ENCODE measurements at regions not wholly inside any gene's neighbourhood (a gene's known extent, or its start where the extent isn't known, plus 50 kb on each side); places are given as distances from the start of the nearest gene placed in this dataset.
"Not testable (repeated sequence)": the region's sequence is repeated elsewhere in the genome, so short reads cannot be mapped to it uniquely, and the experiment has no call there.

- Histone ChIP-seq H3K4me3 (ENCODE audit: low read length) (no peak overlapping the region), H3K27me3 (ENCODE audit: control insufficient read depth, insufficient read depth, low read length) (no peaks in the 10 kb centered on the region), H3K36me3 (ENCODE audit: control insufficient read depth, insufficient read depth, low read length) (no peaks in the 10 kb centered on the region), H3K9me3 (ENCODE audit: control insufficient read depth, low read depth, low read length) (no peaks in the 10 kb centered on the region), H3K27ac (ENCODE audit: low read length) (no peak overlapping the region), H3K4me1 (ENCODE audit: control insufficient read depth, insufficient read depth, low read length) (no peaks in the 10 kb centered on the region)
- DNase-seq, result no peak
- 66% methylated on average over 2 of the region's 7 CpGs for WGBS (ENCODE audit: insufficient coverage, low lambda C conversion rate)
Measured at GRCh38 chr3:103210583-103210982, 775.8 kb downstream of the ZPLD1 start.

GRCh38 chr3:103218146-103218545, 783.3 kb downstream of the ZPLD1 start:
- Histone ChIP-seq H3K36me3 (ENCODE audit: control insufficient read depth, insufficient read depth, low read length) (no peaks in the 10 kb centered on the region), H3K27me3 (ENCODE audit: control insufficient read depth, insufficient read depth, low read length) (no peaks in the 10 kb centered on the region), H3K27ac (ENCODE audit: low read length) (no peak overlapping the region), H3K9me3 (ENCODE audit: control insufficient read depth, low read depth, low read length) (no peaks in the 10 kb centered on the region), H3K4me3 (ENCODE audit: low read length) (no peak overlapping the region), H3K4me1 (ENCODE audit: control insufficient read depth, insufficient read depth, low read length) (no peaks in the 10 kb centered on the region)
- WGBS (ENCODE audit: insufficient coverage, low lambda C conversion rate), result 50% methylated on average over 1 of the region's 1 CpG
- no peak for DNase-seq

GRCh38 chr3:103218793-103219192, 784.0 kb downstream of the ZPLD1 start:
- H3K4me3 ChIP-seq (ENCODE audit: low read length), result no peak overlapping the region
- WGBS (ENCODE audit: insufficient coverage, low lambda C conversion rate), result no CpG with 5 or more reads among the region's 1 CpG
- H3K36me3 ChIP-seq (ENCODE audit: control insufficient read depth, insufficient read depth, low read length), result no peaks in the 10 kb centered on the region
- no peak overlapping the region for H3K27ac ChIP-seq (ENCODE audit: low read length)
- H3K9me3 ChIP-seq (ENCODE audit: control insufficient read depth, low read depth, low read length), result no peaks in the 10 kb centered on the region
- no peaks in the 10 kb centered on the region for H3K4me1 ChIP-seq (ENCODE audit: control insufficient read depth, insufficient read depth, low read length)
- no peak for DNase-seq
- no peaks in the 10 kb centered on the region for H3K27me3 ChIP-seq (ENCODE audit: control insufficient read depth, insufficient read depth, low read length)

GRCh38 chr3:103227651-103228050, 792.8 kb downstream of the ZPLD1 start:
- WGBS (ENCODE audit: insufficient coverage, low lambda C conversion rate), result 89% methylated on average over 3 of the region's 4 CpGs
- Histone ChIP-seq H3K4me3 (ENCODE audit: low read length) (no peak overlapping the region), H3K9me3 (ENCODE audit: control insufficient read depth, low read depth, low read length) (no peaks in the 10 kb centered on the region), H3K27ac (ENCODE audit: low read length) (no peak overlapping the region), H3K36me3 (ENCODE audit: control insufficient read depth, insufficient read depth, low read length) (no peaks in the 10 kb centered on the region), H3K27me3 (ENCODE audit: control insufficient read depth, insufficient read depth, low read length) (no peaks in the 10 kb centered on the region), H3K4me1 (ENCODE audit: control insufficient read depth, insufficient read depth, low read length) (no peaks in the 10 kb centered on the region)
- no peak for DNase-seq

- no peak overlapping the region for H3K4me3 ChIP-seq (ENCODE audit: low read length)
- no peak for DNase-seq
- H3K27ac ChIP-seq (ENCODE audit: low read length), result no peak overlapping the region
- no peaks in the 10 kb centered on the region for H3K36me3 ChIP-seq (ENCODE audit: control insufficient read depth, insufficient read depth, low read length)
- no peaks in the 10 kb centered on the region for H3K4me1 ChIP-seq (ENCODE audit: control insufficient read depth, insufficient read depth, low read length)
- no peaks in the 10 kb centered on the region for H3K9me3 ChIP-seq (ENCODE audit: control insufficient read depth, low read depth, low read length)
- H3K27me3 ChIP-seq (ENCODE audit: control insufficient read depth, insufficient read depth, low read length), result no peaks in the 10 kb centered on the region
Measured at GRCh38 chr3:103247459-103247858, 812.6 kb downstream of the ZPLD1 start.

GRCh38 chr3:103254827-103255226, 820.0 kb downstream of the ZPLD1 start:
- not testable (repeated sequence) for H3K36me3 ChIP-seq (ENCODE audit: control insufficient read depth, insufficient read depth, low read length); H3K9me3 ChIP-seq (ENCODE audit: control insufficient read depth, low read depth, low read length); H3K27me3 ChIP-seq (ENCODE audit: control insufficient read depth, insufficient read depth, low read length); H3K4me1 ChIP-seq (ENCODE audit: control insufficient read depth, insufficient read depth, low read length); H3K4me3 ChIP-seq (ENCODE audit: low read length); DNase-seq; H3K27ac ChIP-seq (ENCODE audit: low read length)
- WGBS (ENCODE audit: insufficient coverage, low lambda C conversion rate), result no CpG with 5 or more reads among the region's 24 CpGs

GRCh38 chr3:103269287-103269686, 834.5 kb downstream of the ZPLD1 start:
- H3K9me3 ChIP-seq (ENCODE audit: control insufficient read depth, low read depth, low read length), result peaks cover 6% of the 10 kb centered on the region

GRCh38 chr3:103271575-103271974, 836.8 kb downstream of the ZPLD1 start:
- H3K9me3 ChIP-seq (ENCODE audit: control insufficient read depth, low read depth, low read length), result peaks cover 6% of the 10 kb centered on the region
- 80% methylated on average over 1 of the region's 2 CpGs for WGBS (ENCODE audit: insufficient coverage, low lambda C conversion rate)
- no peaks in the 10 kb centered on the region for H3K4me1 ChIP-seq (ENCODE audit: control insufficient read depth, insufficient read depth, low read length)
- no peaks in the 10 kb centered on the region for H3K27me3 ChIP-seq (ENCODE audit: control insufficient read depth, insufficient read depth, low read length)
- DNase-seq, result no peak
- no peak overlapping the region for H3K27ac ChIP-seq (ENCODE audit: low read length)
- H3K4me3 ChIP-seq (ENCODE audit: low read length), result no peak overlapping the region
- H3K36me3 ChIP-seq (ENCODE audit: control insufficient read depth, insufficient read depth, low read length), result no peaks in the 10 kb centered on the region

More at GRCh38 chr3:103269287-103269686, 834.5 kb downstream of the ZPLD1 start:
- no peaks in the 10 kb centered on the region for H3K36me3 ChIP-seq (ENCODE audit: control insufficient read depth, insufficient read depth, low read length)
- no peak for DNase-seq
- H3K27ac ChIP-seq (ENCODE audit: low read length), result no peak overlapping the region
- H3K27me3 ChIP-seq (ENCODE audit: control insufficient read depth, insufficient read depth, low read length), result no peaks in the 10 kb centered on the region
- H3K4me1 ChIP-seq (ENCODE audit: control insufficient read depth, insufficient read depth, low read length), result no peaks in the 10 kb centered on the region
- no peak overlapping the region for H3K4me3 ChIP-seq (ENCODE audit: low read length)

- Histone ChIP-seq H3K27me3 (ENCODE audit: control insufficient read depth, insufficient read depth, low read length) (no peaks in the 10 kb centered on the region), H3K27ac (ENCODE audit: low read length) (no peak overlapping the region), H3K4me1 (ENCODE audit: control insufficient read depth, insufficient read depth, low read length) (no peaks in the 10 kb centered on the region), H3K9me3 (ENCODE audit: control insufficient read depth, low read depth, low read length) (no peaks in the 10 kb centered on the region), H3K4me3 (ENCODE audit: low read length) (no peak overlapping the region), H3K36me3 (ENCODE audit: control insufficient read depth, insufficient read depth, low read length) (no peaks in the 10 kb centered on the region)
- 50% methylated on average over 2 of the region's 2 CpGs for WGBS (ENCODE audit: insufficient coverage, low lambda C conversion rate)
- no peak for DNase-seq
Measured at GRCh38 chr3:103295974-103296570, 861.3 kb downstream of the ZPLD1 start.

- not testable (repeated sequence) for H3K9me3 ChIP-seq (ENCODE audit: control insufficient read depth, low read depth, low read length); H3K27me3 ChIP-seq (ENCODE audit: control insufficient read depth, insufficient read depth, low read length); H3K36me3 ChIP-seq (ENCODE audit: control insufficient read depth, insufficient read depth, low read length); DNase-seq; H3K4me3 ChIP-seq (ENCODE audit: low read length); H3K27ac ChIP-seq (ENCODE audit: low read length); H3K4me1 ChIP-seq (ENCODE audit: control insufficient read depth, insufficient read depth, low read length)
- WGBS (ENCODE audit: insufficient coverage, low lambda C conversion rate), result no CpG with 5 or more reads among the region's 11 CpGs
Measured at GRCh38 chr3:103297502-103297901, 862.7 kb downstream of the ZPLD1 start.

- H3K27ac ChIP-seq (ENCODE audit: low read length), result no peak overlapping the region
- H3K36me3 ChIP-seq (ENCODE audit: control insufficient read depth, insufficient read depth, low read length), result no peaks in the 10 kb centered on the region
- no peaks in the 10 kb centered on the region for H3K4me1 ChIP-seq (ENCODE audit: control insufficient read depth, insufficient read depth, low read length)
- no peak for DNase-seq
- no peaks in the 10 kb centered on the region for H3K27me3 ChIP-seq (ENCODE audit: control insufficient read depth, insufficient read depth, low read length)
- no peaks in the 10 kb centered on the region for H3K9me3 ChIP-seq (ENCODE audit: control insufficient read depth, low read depth, low read length)
- 83% methylated on average over 1 of the region's 4 CpGs for WGBS (ENCODE audit: insufficient coverage, low lambda C conversion rate)
- no peak overlapping the region for H3K4me3 ChIP-seq (ENCODE audit: low read length)
Measured at GRCh38 chr3:103306104-103306503, 871.3 kb downstream of the ZPLD1 start.
